HG02588 (cell line): ENCODE measurements at regions not wholly inside any gene's neighbourhood (a gene's known extent, or its start where the extent isn't known, plus 50 kb on each side); places are given as distances from the start of the nearest gene placed in this dataset.
"Not testable (repeated sequence)": the region's sequence is repeated elsewhere in the genome, so short reads cannot be mapped to it uniquely, and the experiment has no call there.

Source experiments
- ATAC-seq: cut with Tn5 transposase; IDR thresholded peaks from one replicate; pipeline ENCODE4 v1.9.1; 2021; ENCODE audit warnings: mild to moderate bottlenecking, moderate library complexity; ENCODE audit not compliant: unreplicated experiment

GRCh38 chr10:80741278-80741677 is 203.6 kb downstream of the SH2D4B start:
- no peak for ATAC-seq

- ATAC-seq: no peak
Observed at GRCh38 chr10:80750268-80750667, 212.6 kb downstream of the SH2D4B start.

- ATAC-seq: no peak
Observed at GRCh38 chr10:80751940-80752339, 214.2 kb downstream of the SH2D4B start.

- ATAC-seq: no peak
Observed at GRCh38 chr10:80753612-80754011, 215.9 kb downstream of the SH2D4B start.

- no peak for ATAC-seq
Observed at GRCh38 chr10:80755893-80756292, 218.2 kb downstream of the SH2D4B start.

GRCh38 chr10:80759693-80760092 is 222.0 kb downstream of the SH2D4B start:
- no peak for ATAC-seq

GRCh38 chr10:80760914-80761371 is 223.2 kb downstream of the SH2D4B start:
- no peak for ATAC-seq

- ATAC-seq: no peak
Observed at GRCh38 chr10:80767963-80768362, 230.3 kb downstream of the SH2D4B start.

GRCh38 chr10:80769700-80770160 is 232.0 kb downstream of the SH2D4B start:
- no peak for ATAC-seq

- ATAC-seq: no peak
Observed at GRCh38 chr10:80770239-80770638, 232.5 kb downstream of the SH2D4B start.

GRCh38 chr10:80771285-80771684 is 233.6 kb downstream of the SH2D4B start:
- ATAC-seq: no peak

- ATAC-seq: no peak
Observed at GRCh38 chr10:80771902-80772555, 234.3 kb downstream of the SH2D4B start.

GRCh38 chr10:80772596-80772995 is 234.9 kb downstream of the SH2D4B start:
- ATAC-seq: no peak

GRCh38 chr10:80784695-80785094 is 247.0 kb downstream of the SH2D4B start:
- no peak for ATAC-seq

- no peak for ATAC-seq
Observed at GRCh38 chr10:80786322-80786721, 248.6 kb downstream of the SH2D4B start.

- no peak for ATAC-seq
Observed at GRCh38 chr10:80787952-80788351, 250.2 kb downstream of the SH2D4B start.

- no peak for ATAC-seq
Observed at GRCh38 chr10:80794994-80795393, 257.3 kb downstream of the SH2D4B start.

- ATAC-seq: no peak
Observed at GRCh38 chr10:80805343-80806020, 267.8 kb downstream of the SH2D4B start.

GRCh38 chr10:80814147-80814652 is 276.5 kb downstream of the SH2D4B start:
- ATAC-seq: no peak

GRCh38 chr10:80829151-80829550 is 291.4 kb downstream of the SH2D4B start:
- ATAC-seq: no peak

GRCh38 chr10:80829562-80829961 is 291.9 kb downstream of the SH2D4B start:
- ATAC-seq: no peak

GRCh38 chr10:80832693-80833092 is 295.0 kb downstream of the SH2D4B start:
- ATAC-seq: not testable (repeated sequence)
